ENCODE measurements at regions not wholly inside any gene's neighbourhood (a gene's known extent, or its start where the extent isn't known, plus 50 kb on each side); places are given as distances from the start of the nearest gene placed in this dataset.

GRCh38 chr18:28494151-28494550, 317.2 kb upstream of the CDH2 start:
- no peak overlapping the region for H3K4me2 ChIP-seq (ENCODE audit: extremely low read depth, insufficient read depth, low read length)
- H3K27me3 ChIP-seq (ENCODE audit: control insufficient read depth, insufficient read depth, low read length), result no peaks in the 10 kb centered on the region
- H3K79me2 ChIP-seq (ENCODE audit: control insufficient read depth, insufficient read depth, low read length), result no peaks in the 10 kb centered on the region
- no peak overlapping the region for H3K9ac ChIP-seq (ENCODE audit: insufficient read depth, low read length)
- H3K4me3 ChIP-seq (replicated peaks in 1 of 4; ENCODE audit: control extremely low read depth in 1 of 4, insufficient read depth in 1 of 4, low read depth in 3 of 4, low read length in 4 of 4), result no peak overlapping the region
- no peaks in the 10 kb centered on the region for H3K4me1 ChIP-seq (ENCODE audit: control insufficient read depth, extremely low read depth, insufficient read depth, low read length)
- no peak overlapping the region for H2AFZ ChIP-seq (ENCODE audit: low read length)
- no peak for TF ChIP-seq EZH2 (IDR thresholded peaks at IDR 0.05; ENCODE audit: low read length, missing control alignments)
- TF ChIP-seq CTCF (conservative IDR thresholded peaks at IDR 0.05 in 1 of 2, IDR thresholded peaks at IDR 0.05 in 1 of 2; ENCODE audit: low read depth in 1 of 2, low read length in 2 of 2), result no peak
- no peaks in the 10 kb centered on the region for H3K9me3 ChIP-seq (ENCODE audit: control insufficient read depth, insufficient read depth, low read depth, low read length)
- DNase-seq (ENCODE audit: low read depth in 2 of 2), result peak in 1 of 2 donors; percentile 50
- no peaks in the 10 kb centered on the region for H3K36me3 ChIP-seq (ENCODE audit: control insufficient read depth, insufficient read depth, low read length)
- no peak overlapping the region for H3K27ac ChIP-seq (ENCODE audit: insufficient read depth, low read length)
- no peaks in the 10 kb centered on the region for H4K20me1 ChIP-seq (ENCODE audit: control insufficient read depth, extremely low read depth, insufficient read depth, low read length)

- no peak overlapping the region for H2AFZ ChIP-seq (ENCODE audit: low read length)
Observed at GRCh38 chr18:28485918-28486317, 309.0 kb upstream of the CDH2 start.

GRCh38 chr18:28485210-28485801, 308.4 kb upstream of the CDH2 start:
- H3K9ac ChIP-seq (ENCODE audit: insufficient read depth, low read length), result no peak overlapping the region
- no peak overlapping the region for H3K27ac ChIP-seq (ENCODE audit: insufficient read depth, low read length)
- H3K36me3 ChIP-seq (ENCODE audit: control insufficient read depth, insufficient read depth, low read length), result no peaks in the 10 kb centered on the region
- H3K4me2 ChIP-seq (ENCODE audit: extremely low read depth, insufficient read depth, low read length), result no peak overlapping the region
- H3K9me3 ChIP-seq (ENCODE audit: control insufficient read depth, insufficient read depth, low read depth, low read length), result no peaks in the 10 kb centered on the region
- H3K4me1 ChIP-seq (ENCODE audit: control insufficient read depth, extremely low read depth, insufficient read depth, low read length), result no peaks in the 10 kb centered on the region
- no peaks in the 10 kb centered on the region for H4K20me1 ChIP-seq (ENCODE audit: control insufficient read depth, extremely low read depth, insufficient read depth, low read length)
- no peaks in the 10 kb centered on the region for H3K79me2 ChIP-seq (ENCODE audit: control insufficient read depth, insufficient read depth, low read length)
- H3K27me3 ChIP-seq (ENCODE audit: control insufficient read depth, insufficient read depth, low read length), result no peaks in the 10 kb centered on the region
- no peak overlapping the region for H3K4me3 ChIP-seq (replicated peaks in 1 of 4; ENCODE audit: control extremely low read depth in 1 of 4, insufficient read depth in 1 of 4, low read depth in 3 of 4, low read length in 4 of 4)
- TF ChIP-seq EZH2 (IDR thresholded peaks at IDR 0.05; ENCODE audit: low read length, missing control alignments), result no peak
- no peak for TF ChIP-seq CTCF (conservative IDR thresholded peaks at IDR 0.05 in 1 of 2, IDR thresholded peaks at IDR 0.05 in 1 of 2; ENCODE audit: low read depth in 1 of 2, low read length in 2 of 2)
- no peak overlapping the region for H2AFZ ChIP-seq (ENCODE audit: low read length)
- DNase-seq (ENCODE audit: low read depth in 2 of 2), result no peak

More at GRCh38 chr18:28485918-28486317, 309.0 kb upstream of the CDH2 start:
- no peak for DNase-seq (ENCODE audit: low read depth in 2 of 2)
- Histone ChIP-seq H3K27me3 (ENCODE audit: control insufficient read depth, insufficient read depth, low read length) (no peaks in the 10 kb centered on the region), H3K36me3 (ENCODE audit: control insufficient read depth, insufficient read depth, low read length) (no peaks in the 10 kb centered on the region), H3K4me1 (ENCODE audit: control insufficient read depth, extremely low read depth, insufficient read depth, low read length) (no peaks in the 10 kb centered on the region), H3K27ac (ENCODE audit: insufficient read depth, low read length) (no peak overlapping the region), H3K79me2 (ENCODE audit: control insufficient read depth, insufficient read depth, low read length) (no peaks in the 10 kb centered on the region), H3K4me3 (replicated peaks in 1 of 4; ENCODE audit: control extremely low read depth in 1 of 4, insufficient read depth in 1 of 4, low read depth in 3 of 4, low read length in 4 of 4) (no peak overlapping the region), H3K9ac (ENCODE audit: insufficient read depth, low read length) (no peak overlapping the region), H3K4me2 (ENCODE audit: extremely low read depth, insufficient read depth, low read length) (no peak overlapping the region), H3K9me3 (ENCODE audit: control insufficient read depth, insufficient read depth, low read depth, low read length) (no peaks in the 10 kb centered on the region), H4K20me1 (ENCODE audit: control insufficient read depth, extremely low read depth, insufficient read depth, low read length) (no peaks in the 10 kb centered on the region)
- no peak for TF ChIP-seq EZH2 (IDR thresholded peaks at IDR 0.05; ENCODE audit: low read length, missing control alignments)
- TF ChIP-seq CTCF (conservative IDR thresholded peaks at IDR 0.05 in 1 of 2, IDR thresholded peaks at IDR 0.05 in 1 of 2; ENCODE audit: low read depth in 1 of 2, low read length in 2 of 2), result no peak

Data from fibroblast of lung (primary cell).